CD4-positive, alpha-beta memory T cell (primary cell): ENCODE measurements at regions not wholly inside any gene's neighbourhood (a gene's known extent, or its start where the extent isn't known, plus 50 kb on each side); places are given as distances from the start of the nearest gene placed in this dataset.

ENCODE experiments used
- CTCF ChIA-PET: fragments of 350-600 bp; sonication (Branson Sonifier 250); formaldehyde crosslinking; loops from one replicate; lab custom pipeline; 2021; ENCODE audit warnings: inconsistent platforms; ENCODE audit not compliant: partially characterized antibody; lab: Charles Lee
- POLR2A ChIA-PET: fragments of 350-600 bp; sonication (Branson Sonifier 250); formaldehyde crosslinking; loops from one replicate; lab custom pipeline; 2021; ENCODE audit not compliant: partially characterized antibody; lab: Charles Lee
- DNase-seq, 5 donors: peaks; one replicate each; pipeline versions ENCODE4 v3.0.0 to v3.0.0-alpha.2; 2020 to 2022; ENCODE audit warnings: mixed read lengths in 1 of 5
- H3K27ac ChIP-seq: one replicate; pipeline ENCODE4 v1.7.0; 2013; ENCODE audit warnings: low read depth, low read length
- H3K27me3 ChIP-seq: 2 replicates; pipeline ENCODE4 v1.7.0; 2013; ENCODE audit warnings: mild to moderate bottlenecking, low read length, moderate library complexity; ENCODE audit not compliant: insufficient read depth
- H3K36me3 ChIP-seq: 2 replicates; pipeline ENCODE4 v1.7.0; 2013; ENCODE audit warnings: mild to moderate bottlenecking, low read length, moderate library complexity; ENCODE audit not compliant: insufficient read depth
- H3K4me1 ChIP-seq: 2 replicates; pipeline ENCODE4 v1.7.0; 2013; ENCODE audit warnings: mild to moderate bottlenecking, low read length, moderate library complexity; ENCODE audit not compliant: insufficient read depth
- H3K4me3 ChIP-seq, 2 donors: one replicate each; pipeline ENCODE4 v1.7.0; 2013; ENCODE audit warnings: low read length in 2 of 2, mild to moderate bottlenecking in 1 of 2
- H3K9me3 ChIP-seq, 2 donors: one replicate each; pipeline ENCODE4 v1.7.0; 2013; ENCODE audit warnings: low read length in 2 of 2, control low read depth in 1 of 2; ENCODE audit not compliant: control insufficient read depth in 1 of 2
- H3K27ac Mint-ChIP-seq, 7 donors: one replicate each; pipeline ENCODE4 v1.8.0; 2020 to 2021; ENCODE audit warnings: mixed read lengths in 7 of 7, mild to moderate bottlenecking in 6 of 7, inconsistent platforms in 3 of 7, moderate library complexity in 3 of 7
- H3K27me3 Mint-ChIP-seq, 2 donors: one replicate each; pipeline ENCODE4 v1.8.0; 2020 to 2021; ENCODE audit warnings: mixed read lengths in 2 of 2
- H3K36me3 Mint-ChIP-seq, 2 donors: one replicate each; pipeline ENCODE4 v1.8.0; 2020 to 2021; ENCODE audit warnings: mixed read lengths in 2 of 2, inconsistent platforms in 1 of 2, mild to moderate bottlenecking in 1 of 2
- H3K4me1 Mint-ChIP-seq, 4 donors: one replicate each; pipeline ENCODE4 v1.8.0; 2020 to 2021; ENCODE audit warnings: mixed read lengths in 4 of 4, mild to moderate bottlenecking in 1 of 4
- H3K4me3 Mint-ChIP-seq, 8 donors: one replicate each; pipeline ENCODE4 v1.8.0; 2020 to 2021; ENCODE audit warnings: mixed read lengths in 8 of 8, mild to moderate bottlenecking in 7 of 8, moderate library complexity in 6 of 8, inconsistent platforms in 3 of 8
- H3K9me3 Mint-ChIP-seq, 8 donors: one replicate each; pipeline ENCODE4 v1.8.0; 2020 to 2021; ENCODE audit warnings: mixed read lengths in 8 of 8, mild to moderate bottlenecking in 5 of 8, inconsistent platforms in 3 of 8, moderate library complexity in 1 of 8
- intact Hi-C: fragments of 100-400 bp; cut with micrococcal nuclease; formaldehyde crosslinking; loops from one replicate; pipeline ENCODE4 v1.15.1; 2023

DNA sequence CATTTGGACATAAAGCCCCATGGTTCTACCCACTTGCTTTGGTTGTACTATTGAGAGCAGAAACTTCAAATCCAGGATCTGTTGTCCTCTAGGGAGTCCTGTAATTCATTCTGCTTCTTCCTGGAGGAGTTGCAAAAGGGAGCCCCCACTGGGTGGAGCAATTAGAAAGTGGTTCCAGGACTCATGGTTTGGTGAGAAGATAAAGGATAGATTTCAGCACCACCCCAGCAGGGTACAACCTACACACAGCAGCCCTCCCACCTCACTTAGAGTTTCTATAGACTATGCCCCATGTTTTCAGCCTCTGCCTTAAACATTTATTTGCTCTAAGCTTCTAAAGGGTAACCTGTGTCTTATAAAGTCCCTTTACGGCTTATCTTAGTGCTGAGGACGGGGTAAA is 112.6 kb upstream of the ARRDC3 start:
- intact Hi-C loops, result no loop called here
- peak overlapping the region in 1 of 7 donors; percentile 19 for H3K27ac Mint-ChIP-seq
- Histone ChIP-seq H3K9me3 (no peaks in the 10 kb centered on the region), H3K27ac (no peak overlapping the region), H3K4me1 (peaks cover 4% of the 10 kb centered on the region), H3K27me3 (no peaks in the 10 kb centered on the region), H3K4me3 (no peak overlapping the region), H3K36me3 (no peaks in the 10 kb centered on the region)
- H3K9me3 Mint-ChIP-seq, result no peaks in the 10 kb centered on the region
- POLR2A ChIA-PET, result no interaction called here
- DNase-seq, result no peak
- no peaks in the 10 kb centered on the region for H3K27me3 Mint-ChIP-seq
- peaks cover 3 to 20% (median 12%) of the 10 kb centered on the region in 4 donors for H3K4me1 Mint-ChIP-seq
- CTCF ChIA-PET, result no interaction called here
- H3K4me3 Mint-ChIP-seq, result no peak overlapping the region
- no peaks in the 10 kb centered on the region for H3K36me3 Mint-ChIP-seq

DNA sequence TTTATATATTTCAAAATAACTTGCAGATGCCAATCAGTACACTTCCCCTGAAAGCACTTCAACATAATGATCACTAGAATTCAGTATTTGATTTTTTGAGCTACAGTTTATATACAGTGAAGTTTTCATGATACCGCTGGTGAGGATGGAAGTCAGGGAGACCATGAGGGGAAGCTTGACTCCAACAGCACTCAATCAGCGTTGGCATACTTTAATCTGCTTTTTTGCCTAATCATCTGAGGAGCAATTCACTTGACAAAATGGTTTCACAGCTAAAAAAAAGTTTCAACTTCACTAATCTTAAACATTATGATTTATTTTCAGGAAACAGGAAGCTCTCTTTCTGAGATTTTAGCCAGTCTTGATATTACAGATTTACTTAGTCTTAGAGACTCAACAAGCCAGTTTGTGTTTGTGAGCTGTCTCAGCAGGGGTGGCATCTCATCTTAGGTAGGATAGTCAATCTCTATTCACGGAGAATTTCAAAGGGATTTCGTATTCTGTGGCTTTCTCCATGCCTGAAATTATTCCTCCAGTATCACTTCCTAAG is 111.4 kb upstream of the ARRDC3 start:
- Histone ChIP-seq H3K9me3 (no peaks in the 10 kb centered on the region), H3K4me3 (no peak overlapping the region), H3K4me1 (peaks cover 4% of the 10 kb centered on the region), H3K27me3 (no peaks in the 10 kb centered on the region), H3K36me3 (no peaks in the 10 kb centered on the region), H3K27ac (no peak overlapping the region)
- H3K4me3 Mint-ChIP-seq, result no peak overlapping the region
- no peak for DNase-seq
- peaks cover 3 to 20% (median 12%) of the 10 kb centered on the region in 4 donors for H3K4me1 Mint-ChIP-seq
- POLR2A ChIA-PET, result no interaction called here
- no peaks in the 10 kb centered on the region for H3K36me3 Mint-ChIP-seq
- no peak overlapping the region for H3K27ac Mint-ChIP-seq
- CTCF ChIA-PET, result no interaction called here
- intact Hi-C loops, result no loop called here
- no peaks in the 10 kb centered on the region for H3K27me3 Mint-ChIP-seq
- H3K9me3 Mint-ChIP-seq, result no peaks in the 10 kb centered on the region

DNA sequence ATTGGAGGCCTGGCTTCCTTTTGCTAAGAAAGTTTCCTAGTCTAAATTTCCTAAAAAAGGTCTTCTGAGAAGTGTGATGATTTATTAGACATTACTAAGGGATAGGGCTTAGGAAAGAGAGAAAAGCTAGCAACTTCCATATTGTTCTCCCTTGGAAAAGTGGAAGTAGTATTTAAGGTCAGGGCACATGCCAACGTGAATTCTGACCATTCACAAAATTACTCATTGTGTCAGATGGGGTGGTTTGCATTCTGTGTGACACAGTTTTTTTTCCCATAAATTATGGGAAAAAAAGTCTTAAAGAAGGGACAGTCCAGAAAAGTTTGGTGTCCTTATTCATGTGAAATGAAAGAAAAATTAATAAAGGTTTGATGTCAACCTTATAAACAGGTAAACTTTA is 110.0 kb upstream of the ARRDC3 start:
- Mint-ChIP-seq H3K4me3 (peak overlapping the region in 2 of 8 donors; percentile 11 to 36), H3K4me1 (peaks cover 3 to 20% (median 12%) of the 10 kb centered on the region in 4 donors), H3K36me3 (no peaks in the 10 kb centered on the region), H3K9me3 (no peaks in the 10 kb centered on the region), H3K27me3 (no peaks in the 10 kb centered on the region), H3K27ac (no peak overlapping the region)
- H3K9me3 ChIP-seq, result no peaks in the 10 kb centered on the region
- ChIA-PET CTCF (no interaction called here), POLR2A (no interaction called here)
- H3K27ac ChIP-seq, result no peak overlapping the region
- H3K27me3 ChIP-seq, result no peaks in the 10 kb centered on the region
- peaks cover 4% of the 10 kb centered on the region for H3K4me1 ChIP-seq
- H3K36me3 ChIP-seq, result no peaks in the 10 kb centered on the region
- DNase-seq, result no peak
- intact Hi-C loops, result no loop called here
- no peak overlapping the region for H3K4me3 ChIP-seq

DNA sequence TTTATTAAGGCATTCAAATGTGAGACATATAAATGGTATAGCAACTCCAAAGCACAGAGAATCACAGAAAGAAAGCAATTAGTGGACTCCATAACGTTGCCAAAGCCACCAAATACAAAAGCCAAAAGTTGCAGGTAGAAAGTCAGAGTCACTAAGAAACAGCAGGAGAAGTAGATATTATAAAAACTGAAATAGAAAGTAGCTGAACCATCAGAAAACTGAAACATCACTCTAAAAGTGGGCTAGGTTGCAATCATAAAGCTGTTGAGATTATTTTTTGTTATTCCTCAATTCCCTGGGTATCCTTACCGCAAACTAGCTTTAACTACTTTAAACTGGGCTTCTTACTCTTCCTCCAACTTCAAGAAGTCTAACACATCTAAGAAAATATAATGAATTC is 108.1 kb upstream of the ARRDC3 start:
- intact Hi-C loops, result no loop called here
- H3K9me3 ChIP-seq, result no peaks in the 10 kb centered on the region
- no peaks in the 10 kb centered on the region for H3K27me3 ChIP-seq
- ChIA-PET POLR2A (no interaction called here), CTCF (interaction anchor here (1.5 kb wide), 1 partner anchor 9 kb away, joined by 17 read pairs; no protein-coding TSS in a partner anchor)
- DNase-seq, result no peak
- Mint-ChIP-seq H3K27me3 (no peaks in the 10 kb centered on the region), H3K4me1 (peaks cover 3 to 20% (median 12%) of the 10 kb centered on the region in 4 donors), H3K36me3 (no peaks in the 10 kb centered on the region), H3K4me3 (no peak overlapping the region), H3K9me3 (peaks cover 0 to 3% (median 0%) of the 10 kb centered on the region in 8 donors), H3K27ac (peak overlapping the region in 1 of 7 donors; percentile 70)
- H3K27ac ChIP-seq, result no peak overlapping the region
- no peak overlapping the region for H3K4me3 ChIP-seq
- H3K4me1 ChIP-seq, result peaks cover 4% of the 10 kb centered on the region
- no peaks in the 10 kb centered on the region for H3K36me3 ChIP-seq

DNA sequence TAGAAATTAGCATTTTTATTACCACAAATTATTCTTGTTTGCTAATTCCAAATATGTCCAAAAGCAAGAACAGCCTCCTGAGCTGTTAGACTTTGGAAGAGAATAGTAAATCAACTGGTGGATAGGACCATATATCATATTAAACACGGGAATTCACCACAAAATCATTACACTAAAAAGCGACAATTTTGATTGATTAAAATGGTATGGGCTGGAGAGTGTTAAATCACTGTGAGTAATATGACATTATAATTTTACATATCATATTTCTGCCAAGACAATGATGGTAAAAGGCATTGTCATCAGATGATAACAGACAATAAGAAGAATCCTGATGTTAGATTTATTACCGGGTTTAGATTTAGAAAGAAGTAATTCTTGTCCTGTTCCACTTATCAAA is 107.2 kb upstream of the ARRDC3 start:
- Histone ChIP-seq H3K9me3 (no peaks in the 10 kb centered on the region), H3K27ac (no peak overlapping the region), H3K4me1 (peaks cover 4% of the 10 kb centered on the region), H3K4me3 (no peak overlapping the region), H3K36me3 (no peaks in the 10 kb centered on the region), H3K27me3 (no peaks in the 10 kb centered on the region)
- Mint-ChIP-seq H3K27ac (no peak overlapping the region), H3K27me3 (no peaks in the 10 kb centered on the region), H3K9me3 (peaks cover 0 to 3% (median 0%) of the 10 kb centered on the region in 8 donors), H3K4me1 (peaks cover 3 to 20% (median 12%) of the 10 kb centered on the region in 4 donors), H3K36me3 (no peaks in the 10 kb centered on the region), H3K4me3 (no peak overlapping the region)
- ChIA-PET CTCF (interaction anchor here (1.1 kb wide), 1 partner anchor 9 kb away, joined by 6 read pairs; no protein-coding TSS in a partner anchor), POLR2A (no interaction called here)
- no peak for DNase-seq
- intact Hi-C loops, result no loop called here

DNA sequence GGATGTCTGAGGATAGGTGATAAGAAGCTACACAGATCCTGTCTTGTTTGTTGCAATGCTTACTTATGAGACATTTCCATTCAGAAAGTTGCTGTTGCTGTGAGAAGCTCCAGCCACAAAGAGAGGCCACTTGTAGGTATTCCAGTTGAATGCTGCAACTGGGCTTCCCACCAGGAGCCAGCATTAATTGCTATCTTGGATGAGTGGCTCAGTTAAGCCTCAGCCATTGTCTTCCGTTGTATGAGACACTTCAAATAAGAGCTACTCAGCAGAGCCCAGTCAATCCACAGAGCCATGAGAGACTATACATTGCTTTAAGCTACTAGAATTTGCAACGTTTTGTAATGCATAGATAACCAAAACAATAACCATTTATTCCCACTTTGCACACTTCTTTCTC is 104.3 kb upstream of the ARRDC3 start:
- Histone ChIP-seq H3K9me3 (no peaks in the 10 kb centered on the region), H3K27me3 (no peaks in the 10 kb centered on the region), H3K27ac (no peak overlapping the region), H3K4me1 (no peaks in the 10 kb centered on the region), H3K36me3 (no peaks in the 10 kb centered on the region), H3K4me3 (no peak overlapping the region)
- peaks cover 1 to 12% (median 6%) of the 10 kb centered on the region in 4 donors for H3K4me1 Mint-ChIP-seq
- no peaks in the 10 kb centered on the region for H3K36me3 Mint-ChIP-seq
- H3K27ac Mint-ChIP-seq, result no peak overlapping the region
- H3K27me3 Mint-ChIP-seq, result no peaks in the 10 kb centered on the region
- H3K4me3 Mint-ChIP-seq, result no peak overlapping the region
- peaks cover 0 to 3% (median 0%) of the 10 kb centered on the region in 8 donors for H3K9me3 Mint-ChIP-seq
- intact Hi-C loops, result no loop called here
- no peak for DNase-seq
- ChIA-PET POLR2A (no interaction called here), CTCF (no interaction called here)

DNA sequence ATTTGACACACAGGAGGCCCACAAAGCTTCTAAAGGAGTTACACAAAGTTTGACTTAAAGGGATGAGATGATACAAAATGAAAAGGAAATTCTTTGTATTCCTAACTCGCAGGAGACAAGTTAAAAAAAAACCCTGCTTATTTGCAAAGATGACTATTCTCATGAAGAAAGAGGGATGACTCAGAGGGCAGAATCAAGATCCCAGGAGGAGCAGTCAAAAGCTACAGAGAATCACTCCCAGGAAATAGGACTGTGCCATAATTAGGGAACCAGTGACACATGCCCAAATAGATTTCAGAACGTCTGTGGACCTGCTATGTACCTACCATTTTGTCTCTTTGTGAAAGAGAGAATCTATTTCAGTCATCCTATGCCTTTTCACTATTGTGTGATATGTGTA is 103.5 kb upstream of the ARRDC3 start:
- ChIA-PET CTCF (interaction anchor here (1.4 kb wide), 1 partner anchor 12 kb away, joined by 4 read pairs; no protein-coding TSS in a partner anchor), POLR2A (no interaction called here)
- no peak overlapping the region for H3K27ac ChIP-seq
- H3K27ac Mint-ChIP-seq, result no peak overlapping the region
- H3K4me3 ChIP-seq, result no peak overlapping the region
- H3K27me3 ChIP-seq, result no peaks in the 10 kb centered on the region
- H3K4me3 Mint-ChIP-seq, result no peak overlapping the region
- no peak for DNase-seq
- peaks cover 0 to 8% (median 3%) of the 10 kb centered on the region in 4 donors for H3K4me1 Mint-ChIP-seq
- H3K36me3 ChIP-seq, result no peaks in the 10 kb centered on the region
- H3K36me3 Mint-ChIP-seq, result no peaks in the 10 kb centered on the region
- H3K27me3 Mint-ChIP-seq, result no peaks in the 10 kb centered on the region
- H3K4me1 ChIP-seq, result no peaks in the 10 kb centered on the region
- H3K9me3 Mint-ChIP-seq, result peaks cover 0 to 3% (median 0%) of the 10 kb centered on the region in 8 donors
- no peaks in the 10 kb centered on the region for H3K9me3 ChIP-seq
- intact Hi-C loops, result no loop called here
